MM.1S (cell line): ENCODE measurements at regions not wholly inside any gene's neighbourhood (a gene's known extent, or its start where the extent isn't known, plus 50 kb on each side); places are given as distances from the start of the nearest gene placed in this dataset.

Source experiments
- DNase-seq: peaks from one replicate; pipeline ENCODE4 v3.0.0-alpha.2; 2015
- H2AFZ ChIP-seq: fragments of 300-600 bp; sonication (generic); 2 replicates; pipeline ENCODE4 v1.6.0; 2016; ENCODE audit warnings: antibody characterized with exemption, low read length
- H3F3A ChIP-seq: fragments of 300-600 bp; sonication (generic); 2 replicates; pipeline ENCODE4 v1.6.1; 2016; ENCODE audit warnings: mild to moderate bottlenecking, antibody characterized with exemption, low read length, moderate library complexity, mixed read lengths; ENCODE audit not compliant: insufficient read depth
- H3K27ac ChIP-seq: fragments of 300-600 bp; sonication (generic); 2 replicates; pipeline ENCODE4 v1.5.1; 2016; ENCODE audit warnings: mild to moderate bottlenecking, low read length
- H3K27me3 ChIP-seq: fragments of 300-600 bp; sonication (generic); replicated peaks from 2 replicates; pipeline ENCODE4 v1.6.0; 2016; ENCODE audit warnings: low read length; ENCODE audit not compliant: insufficient read depth
- H3K36me3 ChIP-seq: fragments of 300-600 bp; sonication (generic); replicated peaks from 2 replicates; pipeline ENCODE4 v1.6.1; 2016; ENCODE audit warnings: mild to moderate bottlenecking, low read length, mixed read lengths; ENCODE audit not compliant: insufficient read depth
- H3K4me1 ChIP-seq: fragments of 300-600 bp; sonication (generic); 2 replicates; pipeline ENCODE4 v1.6.1; 2016; ENCODE audit warnings: low read length, mixed read lengths
- H3K4me2 ChIP-seq: fragments of 300-600 bp; sonication (generic); 2 replicates; pipeline ENCODE4 v1.6.0; 2016; ENCODE audit warnings: low read depth, low read length
- H3K4me3 ChIP-seq: fragments of 300-600 bp; sonication (generic); 2 replicates; pipeline ENCODE4 v1.5.1; 2016; ENCODE audit warnings: low read length, mixed read lengths
- H3K79me2 ChIP-seq: fragments of 300-600 bp; sonication (generic); 2 replicates; pipeline ENCODE4 v1.6.1; 2016; ENCODE audit warnings: mixed run types, low read length, mixed read lengths
- H3K9ac ChIP-seq: fragments of 300-600 bp; sonication (generic); 2 replicates; pipeline ENCODE4 v1.6.1; 2016; ENCODE audit warnings: low read length, mixed read lengths
- H3K9me2 ChIP-seq: fragments of 300-600 bp; sonication (generic); replicated peaks from 2 replicates; pipeline ENCODE4 v1.6.1; 2016; ENCODE audit warnings: mild to moderate bottlenecking, low read length, mixed read lengths; ENCODE audit not compliant: insufficient read depth
- H3K9me3 ChIP-seq: fragments of 300-600 bp; sonication (generic); replicated peaks from 2 replicates; pipeline ENCODE4 v1.6.1; 2016; ENCODE audit warnings: mild to moderate bottlenecking, low read length, mixed read lengths; ENCODE audit not compliant: insufficient read depth
- H4K20me1 ChIP-seq: fragments of 300-600 bp; sonication (generic); 2 replicates; pipeline ENCODE4 v1.6.1; 2016; ENCODE audit warnings: mild to moderate bottlenecking, low read length, moderate library complexity, mixed read lengths; ENCODE audit not compliant: insufficient read depth
- EZH2 ChIP-seq: fragments of 300-600 bp; sonication (generic); optimal IDR thresholded peaks from 2 replicates; pipeline ENCODE3; 2017; ENCODE audit warnings: low read depth, mild to moderate bottlenecking, antibody characterized with exemption, low read length, mixed read lengths
- EZH2phosphoT487 ChIP-seq: fragments of 300-600 bp; sonication (generic); IDR thresholded peaks from 2 replicates; pipeline ENCODE4 v1.6.1; 2018; ENCODE audit warnings: antibody characterized with exemption, low read length
- TF ChIP-seq, protein P1 (sequence below): fragments of 300-600 bp; sonication (generic); IDR thresholded peaks from 2 replicates; pipeline ENCODE4 v1.5.1; 2016; ENCODE audit warnings: antibody characterized with exemption, low read length, mixed read lengths

DNA sequence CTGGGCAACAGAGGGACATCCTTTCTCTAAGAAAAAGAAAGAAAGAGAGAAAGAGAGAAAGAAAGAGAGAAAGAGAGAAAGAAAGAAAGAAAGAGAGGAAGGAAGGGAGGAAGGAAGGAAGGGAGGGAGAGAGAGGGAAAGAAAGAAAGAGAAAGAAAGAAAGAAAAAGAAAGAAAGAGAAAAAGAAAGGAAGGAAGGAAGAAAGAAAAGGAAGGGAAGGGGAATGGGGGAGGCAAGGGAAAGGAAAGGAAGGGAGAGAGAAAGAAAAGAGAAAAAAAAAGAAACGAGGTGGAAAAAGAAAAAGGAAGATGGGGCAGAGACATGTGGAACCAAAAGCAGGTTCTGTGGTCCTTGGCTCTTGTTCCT, 82.9 kb upstream of the SMNDC1 start:
- Histone ChIP-seq H3K9ac (peak overlapping the region; percentile 79), H3K4me3 (peak overlapping the region; percentile 35)

DNA sequence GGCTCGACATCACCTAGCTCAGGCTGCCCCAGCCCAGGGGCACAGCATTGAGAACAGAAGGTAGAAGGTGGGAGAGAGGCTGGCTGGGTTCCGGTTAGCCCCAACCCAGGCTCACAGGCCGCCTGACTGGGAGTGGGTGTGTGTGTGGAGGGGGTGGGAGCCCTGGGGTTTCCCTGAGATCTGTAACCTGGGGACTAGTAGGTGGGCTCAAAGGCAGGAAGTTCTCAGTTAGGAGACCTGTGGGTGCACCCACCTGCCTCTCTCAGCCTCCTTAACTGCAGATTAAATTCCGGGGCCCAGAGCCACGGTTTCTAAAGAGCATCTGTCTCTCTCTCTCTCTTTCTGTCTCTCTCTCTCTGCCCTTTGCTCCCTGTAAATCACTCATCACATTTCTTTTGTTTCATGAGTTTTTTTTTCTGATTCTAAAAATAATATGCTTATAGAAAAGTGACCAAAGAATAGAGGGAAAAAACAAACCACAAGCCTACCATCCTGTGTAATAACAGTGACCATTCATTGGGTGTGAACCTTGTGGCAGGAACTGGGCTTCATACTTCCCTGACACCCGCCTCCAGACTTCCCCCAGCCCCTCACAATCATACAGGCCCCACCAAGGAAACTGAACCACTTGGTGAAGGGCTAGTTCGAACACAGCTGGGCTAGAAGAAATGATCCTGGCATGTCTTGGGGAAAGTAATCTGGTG, 83.4 kb upstream of the SMNDC1 start:
- Histone ChIP-seq H2AFZ (peak overlapping the region; percentile 63), H3K79me2 (no peaks in the 10 kb centered on the region), H3K9ac (peak overlapping the region; percentile 79), H3K4me3 (peak overlapping the region; percentile 35), H3K9me2 (no peaks in the 10 kb centered on the region), H3K4me1 (peaks cover 37% of the 10 kb centered on the region), H3K27ac (peak overlapping the region; percentile 99), H4K20me1 (no peaks in the 10 kb centered on the region), H3F3A (peaks cover 26% of the 10 kb centered on the region), H3K9me3 (no peaks in the 10 kb centered on the region), H3K4me2 (peak overlapping the region; percentile 84), H3K27me3 (no peaks in the 10 kb centered on the region), H3K36me3 (no peaks in the 10 kb centered on the region)
- peak; percentile 67 for DNase-seq
- TF ChIP-seq, protein P1, sequence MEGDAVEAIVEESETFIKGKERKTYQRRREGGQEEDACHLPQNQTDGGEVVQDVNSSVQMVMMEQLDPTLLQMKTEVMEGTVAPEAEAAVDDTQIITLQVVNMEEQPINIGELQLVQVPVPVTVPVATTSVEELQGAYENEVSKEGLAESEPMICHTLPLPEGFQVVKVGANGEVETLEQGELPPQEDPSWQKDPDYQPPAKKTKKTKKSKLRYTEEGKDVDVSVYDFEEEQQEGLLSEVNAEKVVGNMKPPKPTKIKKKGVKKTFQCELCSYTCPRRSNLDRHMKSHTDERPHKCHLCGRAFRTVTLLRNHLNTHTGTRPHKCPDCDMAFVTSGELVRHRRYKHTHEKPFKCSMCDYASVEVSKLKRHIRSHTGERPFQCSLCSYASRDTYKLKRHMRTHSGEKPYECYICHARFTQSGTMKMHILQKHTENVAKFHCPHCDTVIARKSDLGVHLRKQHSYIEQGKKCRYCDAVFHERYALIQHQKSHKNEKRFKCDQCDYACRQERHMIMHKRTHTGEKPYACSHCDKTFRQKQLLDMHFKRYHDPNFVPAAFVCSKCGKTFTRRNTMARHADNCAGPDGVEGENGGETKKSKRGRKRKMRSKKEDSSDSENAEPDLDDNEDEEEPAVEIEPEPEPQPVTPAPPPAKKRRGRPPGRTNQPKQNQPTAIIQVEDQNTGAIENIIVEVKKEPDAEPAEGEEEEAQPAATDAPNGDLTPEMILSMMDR = no peak
- TF ChIP-seq EZH2phosphoT487 (no peak), EZH2 (no peak)

More for the DNA sequence above, 82.9 kb upstream of the SMNDC1 start:
- H3K79me2 ChIP-seq = no peaks in the 10 kb centered on the region
- H3K36me3 ChIP-seq = no peaks in the 10 kb centered on the region
- H3K9me2 ChIP-seq = no peaks in the 10 kb centered on the region
- TF ChIP-seq, protein P1 = no peak
- no peak for TF ChIP-seq EZH2
- TF ChIP-seq EZH2phosphoT487 = no peak
- H3K27me3 ChIP-seq = no peaks in the 10 kb centered on the region
- DNase-seq = no peak
- H3K9me3 ChIP-seq = no peaks in the 10 kb centered on the region
- H3K4me2 ChIP-seq = peak overlapping the region; percentile 84
- peak overlapping the region; percentile 63 for H2AFZ ChIP-seq
- H4K20me1 ChIP-seq = no peaks in the 10 kb centered on the region
- H3K27ac ChIP-seq = peak overlapping the region; percentile 99
- H3K4me1 ChIP-seq = peaks cover 32% of the 10 kb centered on the region
- H3F3A ChIP-seq = peaks cover 26% of the 10 kb centered on the region

DNA sequence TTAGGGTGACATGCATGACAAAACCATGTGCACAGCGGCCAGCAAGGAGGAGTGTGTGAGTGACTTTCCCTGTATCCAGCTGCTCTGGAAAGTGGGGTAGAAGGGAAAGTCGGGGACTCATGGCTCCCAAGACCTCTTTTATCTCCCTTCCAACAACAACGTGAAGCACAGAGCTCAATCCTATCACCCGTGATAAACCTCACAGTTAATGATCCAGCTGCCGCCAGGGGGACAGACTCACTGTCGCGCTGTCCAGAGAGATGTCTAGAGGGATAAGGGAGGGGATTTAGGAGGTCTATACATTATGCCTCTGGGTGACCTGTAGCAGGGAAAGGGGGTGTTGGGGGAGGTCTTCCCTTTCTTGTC, 84.0 kb upstream of the SMNDC1 start:
- no peaks in the 10 kb centered on the region for H3K36me3 ChIP-seq
- H3F3A ChIP-seq = peaks cover 26% of the 10 kb centered on the region
- H3K27ac ChIP-seq = peak overlapping the region; percentile 99
- peak overlapping the region; percentile 79 for H3K9ac ChIP-seq
- no peaks in the 10 kb centered on the region for H4K20me1 ChIP-seq
- H2AFZ ChIP-seq = peak overlapping the region; percentile 63
- H3K4me3 ChIP-seq = no peak overlapping the region
- H3K4me1 ChIP-seq = peaks cover 40% of the 10 kb centered on the region
- no peak for DNase-seq
- no peaks in the 10 kb centered on the region for H3K27me3 ChIP-seq
- peak overlapping the region; percentile 84 for H3K4me2 ChIP-seq
- TF ChIP-seq EZH2 (no peak), EZH2phosphoT487 (no peak)
- TF ChIP-seq, protein P1 = no peak
- no peaks in the 10 kb centered on the region for H3K79me2 ChIP-seq
- no peaks in the 10 kb centered on the region for H3K9me2 ChIP-seq
- no peaks in the 10 kb centered on the region for H3K9me3 ChIP-seq
